Right forelimb (tissue), 1 donor: ENCODE measurements at regions not wholly inside any gene's neighbourhood (a gene's known extent, or its start where the extent isn't known, plus 50 kb on each side); places are given as distances from the start of the nearest gene placed in this dataset.

ENCODE experiments used
- DNase-seq: peaks from one replicate; pipeline ENCODE4 v3.0.0-alpha.2; 2018

DNA sequence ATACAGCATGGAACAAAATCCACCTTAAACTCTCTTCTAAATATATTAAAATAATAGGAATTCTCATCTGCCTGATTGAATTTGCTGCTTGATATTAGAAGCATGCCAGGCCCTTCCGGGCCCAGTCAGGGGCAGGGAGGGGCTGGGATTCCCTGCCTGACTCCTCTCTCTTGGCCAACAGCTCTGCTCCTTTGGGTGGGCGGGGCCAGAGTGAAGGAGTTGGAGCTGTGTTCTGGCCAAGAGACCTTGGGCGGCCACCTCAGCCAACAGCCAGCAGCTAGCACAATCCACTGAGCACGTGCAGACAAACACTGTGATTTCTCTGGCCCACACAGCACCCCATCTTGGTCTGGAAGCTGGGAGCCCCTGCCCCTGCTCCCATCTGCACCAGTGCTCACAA, 140.3 kb downstream of the PJA1 start:
- peak; percentile 74 for DNase-seq

GRCh38 chrX:69024161-69024736, 141.0 kb downstream of the PJA1 start:
- DNase-seq = peak; percentile 60

GRCh38 chrX:69022430-69022829, 142.8 kb downstream of the PJA1 start:
- no peak for DNase-seq

GRCh38 chrX:69021141-69021960, 143.9 kb downstream of the PJA1 start:
- DNase-seq = no peak

DNA sequence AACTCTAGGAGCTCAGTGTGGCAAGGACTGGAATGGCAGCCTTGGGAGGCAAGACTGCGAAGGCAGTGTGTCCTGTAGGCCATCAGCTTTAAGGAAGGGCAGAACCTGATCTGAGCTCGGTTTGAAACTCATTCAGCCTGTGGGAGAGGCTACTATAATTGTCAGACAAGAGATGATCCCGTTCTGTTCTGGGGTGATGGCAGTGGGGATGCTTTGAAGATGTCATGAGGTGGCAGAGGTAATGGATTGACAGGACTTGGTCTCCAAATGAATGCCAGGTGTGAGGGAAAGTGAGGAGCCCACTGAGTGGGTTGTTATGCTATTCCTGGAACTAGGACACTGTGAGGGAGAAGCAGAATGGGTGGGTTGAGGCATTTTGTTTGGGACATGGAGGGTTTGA, 144.9 kb downstream of the PJA1 start:
- DNase-seq = no peak

GRCh38 chrX:69019073-69019890, 146.0 kb downstream of the PJA1 start:
- DNase-seq = no peak

DNA sequence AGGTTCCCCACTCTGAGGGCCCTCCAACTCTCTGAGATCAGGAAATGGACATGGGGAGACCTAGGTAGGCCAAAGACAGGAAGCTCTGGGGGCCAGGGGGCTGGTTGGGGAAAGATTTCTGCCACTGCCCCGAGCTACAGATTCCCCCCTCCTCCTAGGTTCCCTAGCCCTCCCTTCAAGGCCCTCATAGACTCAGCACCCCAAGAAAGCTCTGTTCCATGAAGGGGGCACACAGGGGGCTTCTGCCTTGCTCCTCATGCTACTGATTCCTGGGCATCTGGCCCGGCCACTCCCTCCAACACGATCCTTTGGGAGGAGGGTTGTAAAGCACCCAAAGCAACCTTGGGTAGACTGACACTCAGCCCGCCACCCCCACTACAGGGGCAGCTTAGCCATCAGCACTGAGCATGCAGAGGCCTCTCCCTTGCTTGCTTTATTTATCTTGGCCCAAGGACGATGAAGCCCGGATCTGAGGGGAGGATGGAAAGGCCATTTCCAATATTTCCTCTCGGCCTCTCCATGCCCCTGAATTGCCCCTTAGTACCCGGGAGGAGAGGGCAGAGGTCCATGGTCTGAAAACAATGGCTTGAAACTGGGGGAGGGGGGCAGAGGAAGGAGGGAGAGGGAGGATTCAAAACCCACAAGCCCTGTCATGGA, 146.7 kb downstream of the PJA1 start:
- DNase-seq = no peak

- DNase-seq = no peak
These were observed 148.8 kb downstream of the PJA1 start for GRCh38 chrX:69016293-69016941.

DNA sequence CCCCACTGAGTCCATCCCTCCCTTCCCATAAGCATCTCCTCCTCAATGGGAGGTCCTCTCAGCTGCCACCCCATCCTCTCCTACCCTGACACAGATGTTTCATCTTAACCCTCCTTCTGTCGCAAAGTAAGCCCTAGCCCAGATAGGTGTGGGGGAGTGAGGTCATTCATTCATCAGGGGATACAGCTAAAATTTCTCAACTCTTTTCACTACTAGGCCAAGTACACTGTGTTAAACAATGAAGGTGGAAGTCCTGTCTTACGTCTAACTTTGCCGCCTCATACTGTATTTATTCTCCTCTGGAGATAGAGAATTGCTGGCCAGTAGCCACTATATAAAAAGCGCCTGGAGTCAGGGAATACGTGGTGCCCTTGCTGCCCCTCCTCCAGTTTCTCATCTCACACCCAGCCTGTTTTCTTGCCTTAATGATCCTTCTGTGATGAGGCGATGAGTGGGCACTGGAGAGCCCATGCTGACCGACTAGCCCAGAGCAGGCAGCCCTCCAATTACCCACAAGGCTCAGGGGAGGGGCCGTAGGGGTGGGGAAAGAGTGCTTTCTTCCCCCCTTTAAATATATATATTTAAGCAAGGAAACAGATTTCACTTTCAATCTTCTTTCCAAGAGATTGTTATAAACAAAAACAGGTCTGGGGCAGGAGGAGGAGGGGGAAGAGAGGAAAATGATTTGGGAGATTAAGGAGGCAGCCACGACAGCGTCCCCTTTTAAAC, 149.5 kb downstream of the PJA1 start:
- no peak for DNase-seq

- DNase-seq = no peak
These were observed 150.1 kb downstream of the PJA1 start for GRCh38 chrX:69015156-69015555.

GRCh38 chrX:69014200-69014599, 151.1 kb downstream of the PJA1 start:
- DNase-seq = no peak

GRCh38 chrX:69010339-69010738, 154.9 kb downstream of the PJA1 start:
- no peak for DNase-seq

- DNase-seq = no peak
These were observed 164.4 kb downstream of the PJA1 start for GRCh38 chrX:69000877-69001276.

DNA sequence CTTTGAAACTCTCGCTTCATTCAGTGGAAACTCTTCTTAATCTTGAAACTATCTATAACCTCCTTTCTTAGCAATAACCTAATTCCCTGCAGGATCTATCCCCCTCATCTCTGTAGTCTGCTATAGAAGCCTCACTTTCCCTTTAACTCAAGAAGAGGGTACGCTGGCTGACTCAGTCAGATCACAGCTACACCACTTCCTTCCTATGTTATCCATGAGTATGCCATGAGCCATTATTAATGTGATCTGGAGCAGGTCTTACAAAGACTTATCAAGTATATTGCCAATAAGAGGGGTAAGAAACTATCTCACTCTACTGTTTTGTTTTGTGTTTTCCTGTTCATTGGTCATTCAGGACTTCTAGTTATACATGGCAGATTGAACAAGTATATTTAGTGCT, 165.3 kb downstream of the PJA1 start:
- no peak for DNase-seq

GRCh38 chrX:68999356-68999755, 165.9 kb downstream of the PJA1 start:
- no peak for DNase-seq

DNA sequence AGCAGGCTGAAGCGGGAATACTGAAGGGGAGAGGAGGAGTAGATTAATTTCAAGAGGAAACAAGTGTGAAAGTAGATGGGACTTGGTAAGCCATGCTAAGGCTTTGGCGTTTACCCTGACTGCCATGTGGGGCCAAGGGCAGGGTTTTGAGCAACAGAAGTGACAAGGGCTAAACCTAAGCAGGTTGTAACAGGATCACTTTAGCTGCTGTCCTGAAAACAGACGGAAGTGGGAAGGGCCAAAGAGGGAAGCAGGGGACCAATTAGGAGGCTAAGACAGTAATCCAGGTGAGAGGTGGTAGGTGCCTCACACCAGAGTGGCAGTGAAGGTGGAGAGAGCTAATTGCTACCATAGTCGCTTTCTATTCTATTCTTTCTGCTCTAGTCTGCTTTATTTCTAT, 166.5 kb downstream of the PJA1 start:
- no peak for DNase-seq

- DNase-seq = peak; percentile 70
These were observed 167.3 kb downstream of the PJA1 start for GRCh38 chrX:68997911-68998310.

GRCh38 chrX:68997511-68997910, 167.7 kb downstream of the PJA1 start:
- no peak for DNase-seq

DNA sequence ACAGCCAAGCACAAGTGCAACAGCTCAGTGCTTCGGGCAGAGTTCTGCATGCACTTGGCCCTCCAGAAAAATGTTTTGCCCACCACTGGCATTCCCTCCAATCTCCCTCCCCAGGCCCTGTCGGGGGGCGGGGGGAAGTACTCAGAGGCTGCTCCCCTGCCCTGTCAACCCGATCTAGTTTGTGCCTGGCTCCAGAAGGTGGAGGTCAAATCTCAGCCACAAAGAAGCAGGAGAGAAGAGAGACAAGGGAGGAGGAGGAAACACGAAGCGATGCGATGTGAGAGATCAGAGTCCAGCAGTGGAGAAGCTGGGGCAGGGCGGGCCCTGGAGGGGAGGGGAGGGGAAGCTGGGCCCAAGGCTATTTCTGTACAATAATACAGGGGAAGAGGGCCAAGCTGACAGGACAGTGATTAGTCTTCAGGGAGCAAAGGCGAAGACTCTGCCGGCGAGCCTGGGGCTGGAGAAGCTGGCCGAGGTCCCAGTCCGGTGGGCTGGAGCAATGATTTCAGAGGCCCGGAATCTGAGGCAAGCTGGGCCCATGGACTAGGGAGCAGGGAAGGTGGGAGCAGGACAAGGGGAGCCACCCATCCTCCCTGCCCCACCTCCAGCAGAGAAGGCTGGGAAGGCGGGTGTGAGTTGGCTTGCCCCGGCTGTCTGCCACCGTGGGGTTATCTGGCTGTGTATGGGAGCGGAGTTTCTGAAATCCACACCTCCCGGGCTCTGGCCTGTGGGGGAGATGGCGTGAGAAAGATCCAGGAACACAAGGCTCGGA, 167.1 kb downstream of the EFNB1 start:
- peak; percentile 77 for DNase-seq

GRCh38 chrX:68995386-68995779, 166.6 kb downstream of the EFNB1 start:
- DNase-seq = no peak

DNA sequence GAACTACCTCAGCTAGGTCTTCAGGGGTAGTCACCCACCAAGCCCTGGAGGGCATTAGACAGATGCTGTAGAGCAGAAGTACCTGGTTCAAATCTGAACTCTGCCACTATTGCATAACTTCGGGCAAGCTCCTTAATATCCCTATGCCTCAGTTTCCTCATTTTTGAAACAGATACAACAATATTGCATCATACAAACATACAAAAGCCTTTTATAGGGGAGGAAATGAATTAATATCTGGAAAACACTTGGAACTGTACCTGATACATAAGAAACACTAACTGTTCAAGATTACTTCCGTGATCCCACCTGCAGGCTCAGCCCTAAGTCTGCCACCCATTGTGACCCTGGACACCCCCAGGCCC, 166.1 kb downstream of the EFNB1 start:
- DNase-seq = no peak
